Retinal pigment epithelial cell (primary cell): ENCODE measurements at regions not wholly inside any gene's neighbourhood (a gene's known extent, or its start where the extent isn't known, plus 50 kb on each side); places are given as distances from the start of the nearest gene placed in this dataset.

ENCODE experiments used
- DNase-seq: peaks from one replicate; pipeline ENCODE4 v3.0.0-alpha.2; 2010; ENCODE audit warnings: low read depth
- H3K4me3 ChIP-seq: 2 replicates; pipeline ENCODE4 v1.5.1; 2011; ENCODE audit warnings: mild to moderate bottlenecking, low read length, control low read depth, moderate library complexity
- TF ChIP-seq, protein P1 (sequence below): conservative IDR thresholded peaks from 2 replicates; pipeline ENCODE4 v1.5.1; 2011; ENCODE audit warnings: low read depth, low read length, control low read depth, inconsistent platforms

DNA sequence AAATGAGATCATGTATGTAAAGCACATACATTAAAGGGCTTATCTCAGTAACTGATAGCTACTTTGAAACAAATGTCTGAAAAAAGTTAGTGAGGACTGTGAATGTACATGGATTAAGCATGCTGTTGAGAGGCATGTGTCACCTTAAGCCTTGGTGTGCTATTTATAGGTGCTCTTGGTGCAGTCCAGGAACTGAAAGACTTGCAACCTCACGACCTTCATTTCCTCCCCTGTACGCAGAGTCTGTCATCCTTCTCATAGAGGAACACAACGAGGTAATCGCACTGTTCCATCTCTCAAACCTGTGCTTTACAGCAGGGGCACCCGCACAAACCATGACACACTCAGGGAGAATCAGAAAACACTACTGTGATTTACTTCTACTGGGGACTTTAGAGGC lies 65.6 kb downstream of the UFM1 start:
- no peak overlapping the region for H3K4me3 ChIP-seq
- TF ChIP-seq, protein P1, sequence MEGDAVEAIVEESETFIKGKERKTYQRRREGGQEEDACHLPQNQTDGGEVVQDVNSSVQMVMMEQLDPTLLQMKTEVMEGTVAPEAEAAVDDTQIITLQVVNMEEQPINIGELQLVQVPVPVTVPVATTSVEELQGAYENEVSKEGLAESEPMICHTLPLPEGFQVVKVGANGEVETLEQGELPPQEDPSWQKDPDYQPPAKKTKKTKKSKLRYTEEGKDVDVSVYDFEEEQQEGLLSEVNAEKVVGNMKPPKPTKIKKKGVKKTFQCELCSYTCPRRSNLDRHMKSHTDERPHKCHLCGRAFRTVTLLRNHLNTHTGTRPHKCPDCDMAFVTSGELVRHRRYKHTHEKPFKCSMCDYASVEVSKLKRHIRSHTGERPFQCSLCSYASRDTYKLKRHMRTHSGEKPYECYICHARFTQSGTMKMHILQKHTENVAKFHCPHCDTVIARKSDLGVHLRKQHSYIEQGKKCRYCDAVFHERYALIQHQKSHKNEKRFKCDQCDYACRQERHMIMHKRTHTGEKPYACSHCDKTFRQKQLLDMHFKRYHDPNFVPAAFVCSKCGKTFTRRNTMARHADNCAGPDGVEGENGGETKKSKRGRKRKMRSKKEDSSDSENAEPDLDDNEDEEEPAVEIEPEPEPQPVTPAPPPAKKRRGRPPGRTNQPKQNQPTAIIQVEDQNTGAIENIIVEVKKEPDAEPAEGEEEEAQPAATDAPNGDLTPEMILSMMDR, result no peak
- peak; percentile 35 for DNase-seq

DNA sequence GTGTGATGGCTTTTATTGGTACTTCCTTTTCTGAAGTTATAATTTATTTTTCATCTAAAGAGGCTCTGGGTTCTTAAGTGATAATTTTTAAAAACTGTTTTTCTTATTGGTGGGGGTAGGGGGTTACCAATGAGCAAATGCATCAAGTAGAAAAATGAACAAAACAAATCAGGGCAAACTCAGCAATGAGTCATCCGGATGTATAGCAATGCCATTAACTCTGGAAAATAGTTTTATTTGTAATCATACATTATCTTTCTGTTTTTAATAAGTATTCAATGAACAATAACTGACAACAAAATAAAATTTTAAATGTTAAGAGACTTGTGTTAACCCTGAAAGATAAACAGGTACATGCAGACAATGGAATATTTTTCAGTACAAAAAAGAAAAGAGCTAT lies 67.6 kb downstream of the UFM1 start:
- TF ChIP-seq, protein P1, result no peak
- no peak for DNase-seq
- no peak overlapping the region for H3K4me3 ChIP-seq

DNA sequence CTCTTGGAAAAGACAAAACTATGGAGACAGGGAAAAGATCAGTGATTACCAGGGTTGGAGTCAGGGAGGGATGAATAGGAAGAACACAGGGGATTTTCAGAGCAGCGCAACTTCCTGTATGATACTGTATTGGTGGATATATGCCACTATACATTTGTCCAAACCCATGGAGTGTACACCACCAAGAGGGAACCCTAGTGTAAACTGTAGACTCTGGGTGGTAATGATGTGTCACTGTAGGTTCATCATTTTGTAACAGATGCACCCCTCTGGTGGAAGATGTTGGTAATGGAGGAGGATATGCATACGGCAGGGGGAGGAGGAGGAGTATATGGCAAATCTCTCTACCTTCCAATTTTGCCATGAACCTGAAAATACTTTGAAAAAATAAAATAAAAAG lies 68.1 kb downstream of the UFM1 start:
- no peak for DNase-seq
- TF ChIP-seq, protein P1, result peak; percentile 33
- H3K4me3 ChIP-seq, result no peak overlapping the region

DNA sequence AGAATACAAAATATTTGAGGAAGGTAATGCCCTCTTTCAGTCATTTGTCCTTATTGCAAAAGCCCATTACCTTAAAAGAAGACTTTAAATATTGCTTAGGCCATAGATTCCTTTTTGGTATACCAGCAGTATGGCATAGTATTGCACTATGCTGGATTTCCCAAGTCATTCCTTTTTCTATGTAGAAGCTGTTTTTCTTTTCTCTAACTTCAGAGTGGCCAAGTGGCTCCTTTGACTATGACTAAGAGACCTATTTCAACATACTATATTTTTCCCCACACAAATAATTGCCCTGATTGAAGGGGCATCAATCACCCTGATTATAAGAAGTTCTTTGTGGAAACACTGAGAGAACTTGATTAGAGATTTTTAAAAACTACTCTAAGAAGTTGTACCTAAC lies 68.6 kb downstream of the UFM1 start:
- H3K4me3 ChIP-seq, result no peak overlapping the region

DNA sequence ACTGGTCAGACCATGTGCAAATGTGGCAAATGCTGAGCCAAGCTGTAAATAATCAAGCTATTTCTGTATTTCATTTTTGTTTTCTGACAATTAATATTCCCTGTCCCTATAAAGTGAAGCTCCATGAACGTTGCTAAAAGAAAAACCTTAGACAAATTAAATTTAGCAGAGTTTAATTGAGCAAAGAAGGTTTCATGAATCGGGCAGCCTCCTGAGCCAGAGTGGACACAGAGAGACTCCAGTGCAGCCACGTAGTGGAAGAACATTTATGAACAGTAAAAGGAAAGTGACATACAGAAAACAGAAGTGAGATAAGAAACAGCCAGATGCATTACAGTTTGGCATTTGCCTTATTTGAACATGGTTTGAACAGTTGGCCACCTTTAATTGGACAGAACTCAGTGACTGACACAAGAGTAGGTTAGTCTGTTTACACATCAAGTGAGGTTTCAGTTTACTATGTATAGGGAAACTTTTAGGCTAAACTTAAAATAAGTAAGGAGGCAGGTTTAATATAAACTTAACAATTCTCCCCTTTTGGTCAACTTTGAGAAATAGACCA lies 69.7 kb downstream of the UFM1 start:
- H3K4me3 ChIP-seq, result no peak overlapping the region
- TF ChIP-seq, protein P1, result no peak
- no peak for DNase-seq

More for the DNA sequence above, 68.6 kb downstream of the UFM1 start:
- DNase-seq, result no peak
- TF ChIP-seq, protein P1, result no peak

DNA sequence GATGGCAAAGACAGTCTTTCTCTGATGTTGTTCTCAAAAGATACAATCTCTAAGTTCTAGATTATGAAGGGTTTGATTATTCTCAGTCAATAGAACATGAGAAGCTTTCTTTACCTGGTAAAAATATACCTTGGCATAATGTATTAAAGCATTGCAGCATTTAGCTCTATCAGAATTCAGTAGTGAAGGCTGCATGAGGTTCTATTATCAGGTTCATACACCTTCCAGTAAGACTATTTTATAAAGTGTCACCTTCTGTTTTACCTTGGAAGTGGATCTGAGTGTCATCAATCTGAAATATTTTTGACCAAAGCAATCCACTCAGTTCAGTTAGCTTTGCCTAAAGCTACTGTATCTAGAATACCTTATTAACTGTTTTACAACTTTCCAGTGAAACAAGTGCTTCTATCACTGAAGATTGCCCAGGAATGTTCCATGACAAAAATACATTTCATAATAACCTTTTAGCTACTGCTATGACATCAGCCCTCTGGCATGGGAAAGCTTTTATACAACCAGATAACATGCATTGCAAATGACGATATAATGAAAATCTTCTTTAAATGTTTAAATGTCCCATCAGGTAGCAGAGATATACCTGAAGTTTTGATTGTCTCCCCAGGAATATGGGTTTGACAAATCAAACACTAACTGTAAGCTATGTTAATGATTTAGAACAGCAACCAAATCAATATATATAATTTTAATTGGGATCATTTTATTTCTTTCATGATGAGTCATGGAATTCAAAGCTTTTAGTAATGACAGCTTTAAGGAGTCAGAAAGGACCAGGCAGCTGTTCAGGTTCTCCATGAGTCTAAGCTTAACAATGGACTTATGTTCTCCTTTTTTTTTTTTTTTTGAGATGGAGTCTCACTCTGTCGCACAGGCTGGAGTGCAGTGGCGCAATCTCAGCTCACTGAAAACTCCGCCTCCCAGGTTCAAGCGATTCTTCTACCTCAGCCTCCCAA lies 72.2 kb downstream of the UFM1 start:
- no peak overlapping the region for H3K4me3 ChIP-seq
- peak; percentile 66 for DNase-seq
- TF ChIP-seq, protein P1, result no peak
